ENCODE measurements at regions not wholly inside any gene's neighbourhood (a gene's known extent, or its start where the extent isn't known, plus 50 kb on each side); places are given as distances from the start of the nearest gene placed in this dataset.
A peak's percentile ranks its signal among the peaks of the same experiment; 100 is the strongest.

GRCh38 chr4:123698556-123698955 lies 302.0 kb downstream of the SPRY1 start:
- Histone ChIP-seq H3K4me3 (ENCODE audit: insufficient read depth, low read depth, low read length) (no peak overlapping the region), H3K9me3 (ENCODE audit: insufficient read depth, low read depth, low read length) (no peaks in the 10 kb centered on the region), H3K36me3 (ENCODE audit: insufficient read depth, low read length) (no peaks in the 10 kb centered on the region), H3K4me1 (ENCODE audit: insufficient read depth, low read length) (peaks cover 17% of the 10 kb centered on the region), H3K9ac (ENCODE audit: low read length) (no peak overlapping the region), H3K4me2 (ENCODE audit: low read length) (no peak overlapping the region), H2AFZ (ENCODE audit: low read depth, low read length) (no peak overlapping the region), H3K79me2 (ENCODE audit: insufficient read depth, low read length) (no peaks in the 10 kb centered on the region), H3K27ac (ENCODE audit: low read depth, low read length) (no peak overlapping the region), H3K27me3 (ENCODE audit: insufficient read depth, low read length) (no peaks in the 10 kb centered on the region), H4K20me1 (ENCODE audit: insufficient read depth, low read length) (no peaks in the 10 kb centered on the region)
- H3K27ac Mint-ChIP-seq (ENCODE audit: unreplicated experiment), result peak overlapping the region; percentile 36
- H3K27me3 Mint-ChIP-seq (ENCODE audit: low read depth, unreplicated experiment), result no peaks in the 10 kb centered on the region
- peaks cover 20% of the 10 kb centered on the region for H3K4me1 Mint-ChIP-seq (ENCODE audit: low read depth, unreplicated experiment)
- peaks cover 5% of the 10 kb centered on the region for H3K9me3 Mint-ChIP-seq (ENCODE audit: unreplicated experiment)
- H3K36me3 Mint-ChIP-seq (ENCODE audit: low read depth, unreplicated experiment), result no peaks in the 10 kb centered on the region
- DNase-seq (ENCODE audit: low read depth) (no peak), FAIRE-seq (no peak)
- no peak for TF ChIP-seq EZH2 (IDR thresholded peaks at IDR 0.05; ENCODE audit: insufficient read depth, low read length)
- TF ChIP-seq, protein P1, sequence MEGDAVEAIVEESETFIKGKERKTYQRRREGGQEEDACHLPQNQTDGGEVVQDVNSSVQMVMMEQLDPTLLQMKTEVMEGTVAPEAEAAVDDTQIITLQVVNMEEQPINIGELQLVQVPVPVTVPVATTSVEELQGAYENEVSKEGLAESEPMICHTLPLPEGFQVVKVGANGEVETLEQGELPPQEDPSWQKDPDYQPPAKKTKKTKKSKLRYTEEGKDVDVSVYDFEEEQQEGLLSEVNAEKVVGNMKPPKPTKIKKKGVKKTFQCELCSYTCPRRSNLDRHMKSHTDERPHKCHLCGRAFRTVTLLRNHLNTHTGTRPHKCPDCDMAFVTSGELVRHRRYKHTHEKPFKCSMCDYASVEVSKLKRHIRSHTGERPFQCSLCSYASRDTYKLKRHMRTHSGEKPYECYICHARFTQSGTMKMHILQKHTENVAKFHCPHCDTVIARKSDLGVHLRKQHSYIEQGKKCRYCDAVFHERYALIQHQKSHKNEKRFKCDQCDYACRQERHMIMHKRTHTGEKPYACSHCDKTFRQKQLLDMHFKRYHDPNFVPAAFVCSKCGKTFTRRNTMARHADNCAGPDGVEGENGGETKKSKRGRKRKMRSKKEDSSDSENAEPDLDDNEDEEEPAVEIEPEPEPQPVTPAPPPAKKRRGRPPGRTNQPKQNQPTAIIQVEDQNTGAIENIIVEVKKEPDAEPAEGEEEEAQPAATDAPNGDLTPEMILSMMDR (IDR thresholded peaks at IDR 0.05; ENCODE audit: insufficient read depth, low read depth, low read length), result no peak
- H3K4me3 Mint-ChIP-seq (ENCODE audit: unreplicated experiment), result no peak overlapping the region

- no peaks in the 10 kb centered on the region for H3K9me3 ChIP-seq (ENCODE audit: insufficient read depth, low read depth, low read length)
- DNase-seq (ENCODE audit: low read depth), result peak; percentile 98
- FAIRE-seq, result peak; percentile 90
- H3K27me3 Mint-ChIP-seq (ENCODE audit: low read depth, unreplicated experiment), result no peaks in the 10 kb centered on the region
- H3K79me2 ChIP-seq (ENCODE audit: insufficient read depth, low read length), result no peaks in the 10 kb centered on the region
- H3K9me3 Mint-ChIP-seq (ENCODE audit: unreplicated experiment), result peaks cover 5% of the 10 kb centered on the region
- peak overlapping the region; percentile 19 for H3K4me3 ChIP-seq (ENCODE audit: insufficient read depth, low read depth, low read length)
- H3K4me3 Mint-ChIP-seq (ENCODE audit: unreplicated experiment), result no peak overlapping the region
- peak overlapping the region; percentile 72 for H3K4me2 ChIP-seq (ENCODE audit: low read length)
- H3K36me3 ChIP-seq (ENCODE audit: insufficient read depth, low read length), result no peaks in the 10 kb centered on the region
- peak overlapping the region; percentile 54 for H2AFZ ChIP-seq (ENCODE audit: low read depth, low read length)
- H3K4me1 ChIP-seq (ENCODE audit: insufficient read depth, low read length), result peaks cover 17% of the 10 kb centered on the region
- H3K4me1 Mint-ChIP-seq (ENCODE audit: low read depth, unreplicated experiment), result peaks cover 20% of the 10 kb centered on the region
- H3K27ac ChIP-seq (ENCODE audit: low read depth, low read length), result peak overlapping the region; percentile 97
- no peaks in the 10 kb centered on the region for H4K20me1 ChIP-seq (ENCODE audit: insufficient read depth, low read length)
- H3K27me3 ChIP-seq (ENCODE audit: insufficient read depth, low read length), result no peaks in the 10 kb centered on the region
- H3K27ac Mint-ChIP-seq (ENCODE audit: unreplicated experiment), result peak overlapping the region; percentile 96
- H3K9ac ChIP-seq (ENCODE audit: low read length), result peak overlapping the region; percentile 74
- no peaks in the 10 kb centered on the region for H3K36me3 Mint-ChIP-seq (ENCODE audit: low read depth, unreplicated experiment)
- TF ChIP-seq, protein P1 (IDR thresholded peaks at IDR 0.05; ENCODE audit: insufficient read depth, low read depth, low read length), result no peak
- TF ChIP-seq EZH2 (IDR thresholded peaks at IDR 0.05; ENCODE audit: insufficient read depth, low read length), result no peak
Observed at GRCh38 chr4:123699880-123700771, 303.5 kb downstream of the SPRY1 start.

- H2AFZ ChIP-seq (ENCODE audit: low read depth, low read length), result no peak overlapping the region
- no peaks in the 10 kb centered on the region for H3K9me3 ChIP-seq (ENCODE audit: insufficient read depth, low read depth, low read length)
- peaks cover 17% of the 10 kb centered on the region for H3K4me1 ChIP-seq (ENCODE audit: insufficient read depth, low read length)
- Mint-ChIP-seq H3K4me3 (ENCODE audit: unreplicated experiment) (no peak overlapping the region), H3K27ac (ENCODE audit: unreplicated experiment) (peak overlapping the region; percentile 96), H3K36me3 (ENCODE audit: low read depth, unreplicated experiment) (no peaks in the 10 kb centered on the region), H3K9me3 (ENCODE audit: unreplicated experiment) (peaks cover 3% of the 10 kb centered on the region), H3K4me1 (ENCODE audit: low read depth, unreplicated experiment) (peaks cover 21% of the 10 kb centered on the region), H3K27me3 (ENCODE audit: low read depth, unreplicated experiment) (no peaks in the 10 kb centered on the region)
- H4K20me1 ChIP-seq (ENCODE audit: insufficient read depth, low read length), result no peaks in the 10 kb centered on the region
- H3K4me3 ChIP-seq (ENCODE audit: insufficient read depth, low read depth, low read length), result peak overlapping the region; percentile 19
- H3K79me2 ChIP-seq (ENCODE audit: insufficient read depth, low read length), result no peaks in the 10 kb centered on the region
- no peaks in the 10 kb centered on the region for H3K36me3 ChIP-seq (ENCODE audit: insufficient read depth, low read length)
- DNase-seq (ENCODE audit: low read depth) (no peak), FAIRE-seq (no peak)
- H3K4me2 ChIP-seq (ENCODE audit: low read length), result peak overlapping the region; percentile 72
- no peaks in the 10 kb centered on the region for H3K27me3 ChIP-seq (ENCODE audit: insufficient read depth, low read length)
- H3K27ac ChIP-seq (ENCODE audit: low read depth, low read length), result peak overlapping the region; percentile 97
- TF ChIP-seq EZH2 (IDR thresholded peaks at IDR 0.05; ENCODE audit: insufficient read depth, low read length), result no peak
- TF ChIP-seq, protein P1 (IDR thresholded peaks at IDR 0.05; ENCODE audit: insufficient read depth, low read depth, low read length), result no peak
- peak overlapping the region; percentile 74 for H3K9ac ChIP-seq (ENCODE audit: low read length)
Observed at GRCh38 chr4:123701131-123701575, 304.6 kb downstream of the SPRY1 start.
